GM23338 (cell line): ENCODE measurements at regions not wholly inside any gene's neighbourhood (a gene's known extent, or its start where the extent isn't known, plus 50 kb on each side); places are given as distances from the start of the nearest gene placed in this dataset.

Source experiments
- ATAC-seq: fragments of 200-7000 bp; cut with Tn5 transposase; 3 replicates; pipeline ENCODE4 v1.9.1; 2020
- DNase-seq: peaks from one replicate; pipeline ENCODE4 v3.0.0-alpha.2; 2015; ENCODE audit warnings: low spot score
- H2AFZ ChIP-seq: fragments of 200-600 bp; sonication (generic); 2 replicates; pipeline ENCODE4 v1.8.0; 2016; ENCODE audit warnings: antibody characterized with exemption, mild to moderate bottlenecking, moderate library complexity
- H3F3A ChIP-seq: fragments of 200-600 bp; sonication (generic); replicated peaks from 2 replicates; pipeline ENCODE4 v1.8.0; 2017; ENCODE audit warnings: antibody characterized with exemption, mixed run types, low read depth
- H3K27ac ChIP-seq: fragments of 200-600 bp; sonication (generic); 2 replicates; pipeline ENCODE4 v1.6.1; 2016; ENCODE audit warnings: low read depth
- H3K27me3 ChIP-seq: fragments of 200-600 bp; sonication (generic); 2 replicates; pipeline ENCODE4 v1.8.0; 2016; ENCODE audit warnings: mild to moderate bottlenecking, mixed run types, moderate library complexity; ENCODE audit not compliant: insufficient read depth
- H3K36me3 ChIP-seq: fragments of 200-600 bp; sonication (generic); 2 replicates; pipeline ENCODE4 v1.8.0; 2016; ENCODE audit warnings: mild to moderate bottlenecking; ENCODE audit not compliant: insufficient read depth
- H3K4me1 ChIP-seq: fragments of 200-600 bp; sonication (generic); 2 replicates; pipeline ENCODE4 v1.8.0; 2016; ENCODE audit warnings: mild to moderate bottlenecking, moderate library complexity; ENCODE audit not compliant: insufficient read depth
- H3K4me2 ChIP-seq: fragments of 200-600 bp; sonication (generic); 2 replicates; pipeline ENCODE4 v1.7.1; 2017; ENCODE audit warnings: mixed run types
- H3K4me3 ChIP-seq: fragments of 200-600 bp; sonication (generic); 2 replicates; pipeline ENCODE4 v1.6.1; 2016; ENCODE audit warnings: mixed run types
- H3K79me2 ChIP-seq: fragments of 200-600 bp; sonication (generic); replicated peaks from 2 replicates; pipeline ENCODE4 v1.8.0; 2017; ENCODE audit warnings: mild to moderate bottlenecking; ENCODE audit not compliant: insufficient read depth
- H3K9me2 ChIP-seq: fragments of 200-600 bp; sonication (generic); 2 replicates; pipeline ENCODE4 v1.8.0; 2017; ENCODE audit not compliant: insufficient read depth
- H4K20me1 ChIP-seq: fragments of 200-600 bp; sonication (generic); replicated peaks from 2 replicates; pipeline ENCODE4 v1.8.0; 2017; ENCODE audit warnings: mild to moderate bottlenecking; ENCODE audit not compliant: insufficient read depth
- H3K27ac Mint-ChIP-seq: 2 replicates; pipeline ENCODE4 v1.8.0; 2020; ENCODE audit warnings: inconsistent platforms, mild to moderate bottlenecking, moderate library complexity, mixed read lengths
- H3K27me3 Mint-ChIP-seq: 3 replicates; pipeline ENCODE4 v1.8.0; 2022; ENCODE audit warnings: low read depth, mild to moderate bottlenecking, moderate library complexity, mixed read lengths, inconsistent platforms; ENCODE audit not compliant: insufficient read depth, poor library complexity
- H3K36me3 Mint-ChIP-seq: 3 replicates; pipeline ENCODE4 v1.8.0; 2021; ENCODE audit warnings: low read depth, mild to moderate bottlenecking, inconsistent platforms, moderate library complexity, mixed read lengths
- H3K4me1 Mint-ChIP-seq: 3 replicates; pipeline ENCODE4 v1.8.0; 2020; ENCODE audit warnings: mild to moderate bottlenecking, inconsistent platforms, mixed read lengths
- H3K4me3 Mint-ChIP-seq: 3 replicates; pipeline ENCODE4 v1.8.0; 2021; ENCODE audit warnings: moderate library complexity, mild to moderate bottlenecking, inconsistent platforms, mixed read lengths
- H3K9me3 Mint-ChIP-seq: 3 replicates; pipeline ENCODE4 v1.8.0; 2020; ENCODE audit warnings: moderate library complexity, mild to moderate bottlenecking, inconsistent platforms, mixed read lengths
- CREB1 ChIP-seq: fragments of 250-450 bp; sonication (Bioruptor Pico); IDR thresholded peaks from 2 replicates; pipeline ENCODE4 v1.5.0; 2020; ENCODE audit warnings: low read depth, mild to moderate bottlenecking, moderate library complexity
- ETS1 ChIP-seq: IDR thresholded peaks from 2 replicates; pipeline ENCODE4 v1.6.1; 2016; ENCODE audit warnings: antibody characterized with exemption
- EZH2 ChIP-seq: fragments of 200-600 bp; sonication (generic); IDR thresholded peaks from one replicate; pipeline ENCODE4 v1.8.0; 2017; ENCODE audit warnings: antibody characterized with exemption, mild to moderate bottlenecking, low read depth; ENCODE audit not compliant: unreplicated experiment
- EZH2phosphoT487 ChIP-seq: fragments of 200-600 bp; sonication (generic); IDR thresholded peaks from one replicate; pipeline ENCODE4 v1.8.1; 2018; ENCODE audit warnings: antibody characterized with exemption; ENCODE audit not compliant: unreplicated experiment
- JUNB ChIP-seq: IDR thresholded peaks from one replicate; pipeline ENCODE4 v1.6.1; 2016; ENCODE audit warnings: antibody characterized with exemption; ENCODE audit not compliant: unreplicated experiment
- NANOG ChIP-seq: IDR thresholded peaks from 2 replicates; pipeline ENCODE4 v1.6.1; 2016; ENCODE audit warnings: antibody characterized with exemption, borderline replicate concordance
- STAT1 ChIP-seq: IDR thresholded peaks from one replicate; pipeline ENCODE4 v1.6.1; 2016; ENCODE audit warnings: antibody characterized with exemption; ENCODE audit not compliant: unreplicated experiment
- ZNF114 ChIP-seq: fragments of 250-450 bp; sonication (Bioruptor Pico); IDR thresholded peaks from 2 replicates; pipeline ENCODE4 v1.5.0; 2020; ENCODE audit warnings: mild to moderate bottlenecking, moderate library complexity
- TF ChIP-seq, protein P1 (sequence below), 2 experiments: fragments of 200-600 bp in 1 of 2; sonication (generic) in 1 of 2; conservative IDR thresholded peaks; 2 replicates each; pipeline versions ENCODE4 v1.5.1 to v1.6.1; 2016 to 2017; ENCODE audit warnings: antibody characterized with exemption in 2 of 2, low read depth in 2 of 2, mild to moderate bottlenecking in 2 of 2, moderate library complexity in 1 of 2
- TF ChIP-seq, protein P2 (sequence below): IDR thresholded peaks from one replicate; pipeline ENCODE4 v1.6.1; 2018; ENCODE audit warnings: antibody characterized with exemption; ENCODE audit not compliant: unreplicated experiment

- Histone ChIP-seq H3K4me2 (no peak overlapping the region), H4K20me1 (no peaks in the 10 kb centered on the region), H3K27me3 (no peaks in the 10 kb centered on the region), H3K4me1 (peaks cover 35% of the 10 kb centered on the region), H3K9me2 (no peaks in the 10 kb centered on the region), H3K36me3 (no peaks in the 10 kb centered on the region), H3K27ac (no peak overlapping the region), H3K79me2 (no peaks in the 10 kb centered on the region), H3K4me3 (no peak overlapping the region), H3F3A (no peaks in the 10 kb centered on the region), H2AFZ (no peak overlapping the region)
- Mint-ChIP-seq H3K4me1 (peaks cover 29% of the 10 kb centered on the region), H3K27me3 (no peaks in the 10 kb centered on the region), H3K27ac (no peak overlapping the region), H3K4me3 (no peak overlapping the region), H3K9me3 (no peaks in the 10 kb centered on the region), H3K36me3 (no peaks in the 10 kb centered on the region)
- DNase-seq (no peak), ATAC-seq (no peak)
- TF ChIP-seq EZH2phosphoT487: no peak
- no peak for TF ChIP-seq EZH2
Measured at GRCh38 chr4:82033862-82034261, 339.9 kb downstream of the HNRNPD start.

DNA sequence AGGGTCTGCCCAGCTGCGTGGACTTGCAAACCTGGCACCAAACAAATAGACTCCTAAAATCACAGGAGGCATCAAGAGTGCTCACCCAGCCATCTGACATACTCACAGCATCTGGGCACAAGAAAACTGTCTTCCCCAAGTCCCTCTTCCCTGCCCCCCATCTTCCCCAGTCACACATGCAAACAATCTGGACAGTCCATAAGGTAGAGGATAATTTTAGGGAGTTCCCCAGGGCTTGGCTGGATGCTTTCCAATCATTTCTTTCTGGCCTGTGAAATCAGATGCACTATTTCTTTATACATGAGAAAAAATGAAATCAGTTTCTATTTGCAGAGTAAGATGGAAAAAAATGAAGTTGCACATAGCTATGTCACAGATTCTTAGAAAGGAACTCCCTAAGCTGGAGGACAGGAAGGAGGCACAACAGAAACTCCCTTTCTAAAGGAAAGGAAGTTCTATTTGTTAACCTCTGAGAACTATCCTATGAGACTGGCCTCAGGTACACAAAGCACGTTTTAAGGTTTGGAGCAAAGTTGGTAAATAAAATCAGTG, 342.3 kb downstream of the HNRNPD start:
- Histone ChIP-seq H3K79me2 (no peaks in the 10 kb centered on the region), H2AFZ (no peak overlapping the region), H3K4me2 (0 out of 2 replicates have a peak overlapping the region, but pooled peaks have one; percentile 28), H3F3A (no peaks in the 10 kb centered on the region), H3K4me3 (no peak overlapping the region), H3K9me2 (no peaks in the 10 kb centered on the region), H3K27ac (no peak overlapping the region), H3K36me3 (no peaks in the 10 kb centered on the region), H3K27me3 (no peaks in the 10 kb centered on the region), H4K20me1 (no peaks in the 10 kb centered on the region), H3K4me1 (peaks cover 29% of the 10 kb centered on the region)
- DNase-seq (no peak), ATAC-seq (no peak)
- no peak overlapping the region for H3K4me3 Mint-ChIP-seq
- no peak overlapping the region for H3K27ac Mint-ChIP-seq
- no peaks in the 10 kb centered on the region for H3K27me3 Mint-ChIP-seq
- peaks cover 24% of the 10 kb centered on the region for H3K4me1 Mint-ChIP-seq
- H3K9me3 Mint-ChIP-seq: no peaks in the 10 kb centered on the region
- no peaks in the 10 kb centered on the region for H3K36me3 Mint-ChIP-seq
- TF ChIP-seq EZH2phosphoT487: no peak
- TF ChIP-seq EZH2: no peak
- no peak for TF ChIP-seq STAT1
- TF ChIP-seq JUNB: no peak
- TF ChIP-seq ZNF114 (CRISPR knock-in tag): no peak
- no peak for TF ChIP-seq ETS1
- TF ChIP-seq CREB1 (CRISPR knock-in tag): no peak
- TF ChIP-seq NANOG: no peak
- TF ChIP-seq, protein P1, sequence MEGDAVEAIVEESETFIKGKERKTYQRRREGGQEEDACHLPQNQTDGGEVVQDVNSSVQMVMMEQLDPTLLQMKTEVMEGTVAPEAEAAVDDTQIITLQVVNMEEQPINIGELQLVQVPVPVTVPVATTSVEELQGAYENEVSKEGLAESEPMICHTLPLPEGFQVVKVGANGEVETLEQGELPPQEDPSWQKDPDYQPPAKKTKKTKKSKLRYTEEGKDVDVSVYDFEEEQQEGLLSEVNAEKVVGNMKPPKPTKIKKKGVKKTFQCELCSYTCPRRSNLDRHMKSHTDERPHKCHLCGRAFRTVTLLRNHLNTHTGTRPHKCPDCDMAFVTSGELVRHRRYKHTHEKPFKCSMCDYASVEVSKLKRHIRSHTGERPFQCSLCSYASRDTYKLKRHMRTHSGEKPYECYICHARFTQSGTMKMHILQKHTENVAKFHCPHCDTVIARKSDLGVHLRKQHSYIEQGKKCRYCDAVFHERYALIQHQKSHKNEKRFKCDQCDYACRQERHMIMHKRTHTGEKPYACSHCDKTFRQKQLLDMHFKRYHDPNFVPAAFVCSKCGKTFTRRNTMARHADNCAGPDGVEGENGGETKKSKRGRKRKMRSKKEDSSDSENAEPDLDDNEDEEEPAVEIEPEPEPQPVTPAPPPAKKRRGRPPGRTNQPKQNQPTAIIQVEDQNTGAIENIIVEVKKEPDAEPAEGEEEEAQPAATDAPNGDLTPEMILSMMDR (conservative IDR thresholded peaks at IDR 0.05; ENCODE audit: low read depth in 2 of 2): no peak
- TF ChIP-seq, protein P2, sequence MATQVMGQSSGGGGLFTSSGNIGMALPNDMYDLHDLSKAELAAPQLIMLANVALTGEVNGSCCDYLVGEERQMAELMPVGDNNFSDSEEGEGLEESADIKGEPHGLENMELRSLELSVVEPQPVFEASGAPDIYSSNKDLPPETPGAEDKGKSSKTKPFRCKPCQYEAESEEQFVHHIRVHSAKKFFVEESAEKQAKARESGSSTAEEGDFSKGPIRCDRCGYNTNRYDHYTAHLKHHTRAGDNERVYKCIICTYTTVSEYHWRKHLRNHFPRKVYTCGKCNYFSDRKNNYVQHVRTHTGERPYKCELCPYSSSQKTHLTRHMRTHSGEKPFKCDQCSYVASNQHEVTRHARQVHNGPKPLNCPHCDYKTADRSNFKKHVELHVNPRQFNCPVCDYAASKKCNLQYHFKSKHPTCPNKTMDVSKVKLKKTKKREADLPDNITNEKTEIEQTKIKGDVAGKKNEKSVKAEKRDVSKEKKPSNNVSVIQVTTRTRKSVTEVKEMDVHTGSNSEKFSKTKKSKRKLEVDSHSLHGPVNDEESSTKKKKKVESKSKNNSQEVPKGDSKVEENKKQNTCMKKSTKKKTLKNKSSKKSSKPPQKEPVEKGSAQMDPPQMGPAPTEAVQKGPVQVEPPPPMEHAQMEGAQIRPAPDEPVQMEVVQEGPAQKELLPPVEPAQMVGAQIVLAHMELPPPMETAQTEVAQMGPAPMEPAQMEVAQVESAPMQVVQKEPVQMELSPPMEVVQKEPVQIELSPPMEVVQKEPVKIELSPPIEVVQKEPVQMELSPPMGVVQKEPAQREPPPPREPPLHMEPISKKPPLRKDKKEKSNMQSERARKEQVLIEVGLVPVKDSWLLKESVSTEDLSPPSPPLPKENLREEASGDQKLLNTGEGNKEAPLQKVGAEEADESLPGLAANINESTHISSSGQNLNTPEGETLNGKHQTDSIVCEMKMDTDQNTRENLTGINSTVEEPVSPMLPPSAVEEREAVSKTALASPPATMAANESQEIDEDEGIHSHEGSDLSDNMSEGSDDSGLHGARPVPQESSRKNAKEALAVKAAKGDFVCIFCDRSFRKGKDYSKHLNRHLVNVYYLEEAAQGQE: no peak
